Gastrocnemius medialis (tissue), 4 donors: ENCODE measurements at regions not wholly inside any gene's neighbourhood (a gene's known extent, or its start where the extent isn't known, plus 50 kb on each side); places are given as distances from the start of the nearest gene placed in this dataset.

Experiments
- ATAC-seq, 2 donors: fragments of 150-250 bp; one replicate each; pipeline ENCODE4 v1.9.1; 2016
- DNase-seq, 2 donors: peaks; one replicate each; pipeline ENCODE4 v3.0.0-alpha.2; 2019
- H3K27ac ChIP-seq, 4 donors: fragments of 200-600 bp; sonication (generic); 1 replicate in 1 of 4; 2 replicates in 3 of 4; pipeline ENCODE4 v1.5.1; 2016 to 2018; ENCODE audit warnings: mild to moderate bottlenecking in 2 of 4, moderate library complexity in 1 of 4
- H3K27me3 ChIP-seq, 3 donors: fragments of 200-600 bp; sonication (generic) in 2 of 3; 1 replicate in 1 of 3; 2 replicates in 2 of 3; pipeline versions ENCODE4 v1.5.1 to v1.6.0; 2016 to 2019; ENCODE audit warnings: mild to moderate bottlenecking in 1 of 3, moderate library complexity in 1 of 3
- H3K36me3 ChIP-seq, 2 donors: fragments of 200-600 bp; sonication (generic) in 1 of 2; one replicate each; pipeline ENCODE4 v1.5.1; 2017 to 2018
- H3K4me1 ChIP-seq, 2 donors: fragments of 200-600 bp; sonication (generic) in 1 of 2; one replicate each; pipeline ENCODE4 v1.5.1; 2016 to 2017; ENCODE audit warnings: mild to moderate bottlenecking in 2 of 2
- H3K4me3 ChIP-seq, 4 donors: fragments of 200-600 bp; sonication (generic) in 3 of 4; 1 replicate in 1 of 4; 2 replicates in 3 of 4; pipeline ENCODE4 v1.5.1; 2016 to 2019; ENCODE audit warnings: mild to moderate bottlenecking in 2 of 4
- H3K9me3 ChIP-seq, 3 donors: fragments of 200-600 bp; sonication (generic) in 2 of 3; 1 replicate in 1 of 3; 2 replicates in 2 of 3; pipeline ENCODE4 v1.5.1; 2016 to 2019
- POLR2A ChIP-seq, 2 donors: fragments of 450-650 bp; IDR thresholded peaks; one replicate each; pipeline ENCODE4 v1.6.1; 2017; ENCODE audit warnings: antibody characterized with exemption in 2 of 2, mild to moderate bottlenecking in 2 of 2, moderate library complexity in 2 of 2
- in situ Hi-C, 4 donors: fragments of 200-750 bp; cut with MboI; loops; one replicate each; pipeline versions ENCODE4 v1.15.0 to v1.8.0; 2017; ENCODE audit warnings: low sequenced_read_pairs in 4 of 4
- intact Hi-C: fragments of 100-400 bp; cut with DNase I; formaldehyde crosslinking; loops from one replicate; pipeline ENCODE4 v1.15.1; 2023; ENCODE audit warnings: low total_unique reads
- TF ChIP-seq, protein P1 (sequence below), 5 experiments: fragments of 450-650 bp in 3 of 5; fragments of 200-600 bp in 2 of 5; sonication (generic) in 2 of 5; IDR thresholded peaks in 4 of 5; conservative IDR thresholded peaks in 1 of 5; 1 replicate in 4 of 5; 2 replicates in 1 of 5; pipeline ENCODE4 v1.5.1; 2016 to 2019; ENCODE audit warnings: antibody characterized with exemption in 5 of 5, mild to moderate bottlenecking in 3 of 5, moderate library complexity in 3 of 5

DNA sequence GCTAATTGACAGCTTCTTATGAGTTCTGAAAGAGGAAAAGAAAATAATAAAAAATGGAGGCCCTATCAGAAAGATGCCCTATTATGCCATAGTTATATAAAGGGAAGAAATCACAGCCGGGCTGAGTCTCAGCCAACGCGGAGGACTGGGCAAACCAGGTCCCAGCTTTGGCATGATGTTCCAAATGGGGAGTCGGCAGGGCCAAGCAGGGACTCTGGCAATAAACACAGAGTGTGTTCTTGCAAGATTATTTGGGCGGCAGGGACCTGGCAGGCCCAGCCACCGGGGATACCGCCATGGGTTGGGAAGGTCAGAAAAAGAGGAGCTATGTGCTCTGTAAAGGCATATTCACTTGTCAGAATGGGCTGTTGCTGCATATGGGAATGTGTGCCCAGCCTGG is 694.9 kb downstream of the BCL11A start:
- DNase-seq = no peak

DNA sequence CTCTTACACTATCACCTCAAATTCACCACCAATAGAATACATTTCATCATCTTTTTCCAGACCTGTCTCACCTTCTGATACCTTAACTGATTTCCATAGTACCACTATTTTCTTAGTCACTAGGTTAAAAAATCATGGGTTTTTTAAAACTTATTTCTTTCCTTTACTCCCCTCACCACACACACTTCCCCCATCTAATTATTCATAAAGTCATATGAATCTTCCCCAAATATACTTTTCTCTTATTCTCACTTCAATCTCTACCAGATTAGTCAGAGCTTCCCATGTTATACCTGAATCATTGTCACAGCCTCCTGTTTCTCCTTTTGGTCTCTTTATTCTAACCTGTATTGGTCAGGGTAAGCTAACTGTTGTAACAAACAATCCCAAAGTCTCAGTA is 696.3 kb downstream of the BCL11A start:
- DNase-seq (no peak), ATAC-seq (no peak)
- Histone ChIP-seq H3K27ac (no peak overlapping the region), H3K9me3 (no peaks in the 10 kb centered on the region), H3K36me3 (no peaks in the 10 kb centered on the region), H3K4me1 (no peaks in the 10 kb centered on the region), H3K27me3 (no peaks in the 10 kb centered on the region), H3K4me3 (no peak overlapping the region)
- in situ Hi-C loops (no loop called here), intact Hi-C loops (no loop called here)
- TF ChIP-seq, protein P1, sequence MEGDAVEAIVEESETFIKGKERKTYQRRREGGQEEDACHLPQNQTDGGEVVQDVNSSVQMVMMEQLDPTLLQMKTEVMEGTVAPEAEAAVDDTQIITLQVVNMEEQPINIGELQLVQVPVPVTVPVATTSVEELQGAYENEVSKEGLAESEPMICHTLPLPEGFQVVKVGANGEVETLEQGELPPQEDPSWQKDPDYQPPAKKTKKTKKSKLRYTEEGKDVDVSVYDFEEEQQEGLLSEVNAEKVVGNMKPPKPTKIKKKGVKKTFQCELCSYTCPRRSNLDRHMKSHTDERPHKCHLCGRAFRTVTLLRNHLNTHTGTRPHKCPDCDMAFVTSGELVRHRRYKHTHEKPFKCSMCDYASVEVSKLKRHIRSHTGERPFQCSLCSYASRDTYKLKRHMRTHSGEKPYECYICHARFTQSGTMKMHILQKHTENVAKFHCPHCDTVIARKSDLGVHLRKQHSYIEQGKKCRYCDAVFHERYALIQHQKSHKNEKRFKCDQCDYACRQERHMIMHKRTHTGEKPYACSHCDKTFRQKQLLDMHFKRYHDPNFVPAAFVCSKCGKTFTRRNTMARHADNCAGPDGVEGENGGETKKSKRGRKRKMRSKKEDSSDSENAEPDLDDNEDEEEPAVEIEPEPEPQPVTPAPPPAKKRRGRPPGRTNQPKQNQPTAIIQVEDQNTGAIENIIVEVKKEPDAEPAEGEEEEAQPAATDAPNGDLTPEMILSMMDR (IDR thresholded peaks at IDR 0.05 in 4 of 5, conservative IDR thresholded peaks at IDR 0.05 in 1 of 5) = no peak

More for the DNA sequence above, 694.9 kb downstream of the BCL11A start:
- TF ChIP-seq POLR2A (IDR thresholded peaks at IDR 0.05) = no peak
- TF ChIP-seq, protein P1 (IDR thresholded peaks at IDR 0.05 in 4 of 5, conservative IDR thresholded peaks at IDR 0.05 in 1 of 5) = no peak
- intact Hi-C loops = no loop called here
- Histone ChIP-seq H3K27ac (no peak overlapping the region), H3K27me3 (no peaks in the 10 kb centered on the region), H3K36me3 (no peaks in the 10 kb centered on the region), H3K9me3 (no peaks in the 10 kb centered on the region), H3K4me1 (no peaks in the 10 kb centered on the region), H3K4me3 (no peak overlapping the region)
- in situ Hi-C loops = no loop called here
- no peak for ATAC-seq

DNA sequence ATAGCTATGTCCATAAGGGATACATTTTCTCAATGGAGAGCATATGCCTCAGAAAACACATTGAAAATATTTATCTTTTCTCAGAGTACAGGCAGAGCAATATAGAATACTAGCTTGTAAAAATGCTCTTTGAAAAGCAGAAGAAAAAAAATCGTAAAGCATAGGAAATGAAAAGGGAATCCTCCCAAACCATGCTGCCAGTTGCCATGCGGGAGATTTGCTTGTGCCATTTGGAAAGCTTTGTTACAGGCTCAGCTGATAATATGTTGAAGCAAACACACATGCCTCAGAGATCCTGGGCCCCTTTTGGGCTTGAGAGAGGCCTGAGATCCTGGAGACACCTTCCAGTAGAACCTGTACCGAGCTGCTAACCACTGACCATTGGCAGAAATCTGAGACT is 697.1 kb downstream of the BCL11A start:
- H3K9me3 ChIP-seq = no peaks in the 10 kb centered on the region
- no peak overlapping the region for H3K27ac ChIP-seq
- DNase-seq (no peak), ATAC-seq (no peak)
- in situ Hi-C loops = no loop called here
- no peak for TF ChIP-seq POLR2A (IDR thresholded peaks at IDR 0.05)
- TF ChIP-seq, protein P1 (IDR thresholded peaks at IDR 0.05 in 4 of 5, conservative IDR thresholded peaks at IDR 0.05 in 1 of 5) = no peak
- H3K36me3 ChIP-seq = no peaks in the 10 kb centered on the region
- H3K27me3 ChIP-seq = no peaks in the 10 kb centered on the region
- no peak overlapping the region for H3K4me3 ChIP-seq
- intact Hi-C loops = no loop called here
- no peaks in the 10 kb centered on the region for H3K4me1 ChIP-seq

DNA sequence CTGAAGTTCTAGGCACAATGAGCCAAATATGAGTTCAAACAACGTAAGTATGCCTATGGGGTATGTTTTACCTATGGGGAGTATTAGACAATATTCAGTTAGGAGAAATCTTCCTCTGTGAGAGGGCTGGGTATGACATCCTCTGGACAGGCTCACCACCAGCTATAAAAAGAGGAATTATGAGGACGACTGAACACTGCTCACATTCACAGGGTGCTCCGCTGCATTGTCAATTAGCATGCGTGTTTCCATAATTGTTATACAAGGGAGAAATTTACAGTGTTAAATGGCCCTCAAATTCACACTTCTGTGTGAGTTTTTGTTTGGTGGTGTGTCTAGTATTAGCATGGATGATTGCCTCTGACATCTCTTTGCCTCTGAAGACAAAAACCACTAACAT is 700.4 kb downstream of the BCL11A start:
- TF ChIP-seq, protein P1 (IDR thresholded peaks at IDR 0.05 in 4 of 5, conservative IDR thresholded peaks at IDR 0.05 in 1 of 5) = no peak
- TF ChIP-seq POLR2A (IDR thresholded peaks at IDR 0.05) = no peak
- no peak for ATAC-seq
- Histone ChIP-seq H3K9me3 (no peaks in the 10 kb centered on the region), H3K36me3 (no peaks in the 10 kb centered on the region), H3K4me3 (no peak overlapping the region), H3K27ac (no peak overlapping the region), H3K27me3 (no peaks in the 10 kb centered on the region), H3K4me1 (no peaks in the 10 kb centered on the region)
- intact Hi-C loops = no loop called here
- in situ Hi-C loops = no loop called here
- no peak for DNase-seq

DNA sequence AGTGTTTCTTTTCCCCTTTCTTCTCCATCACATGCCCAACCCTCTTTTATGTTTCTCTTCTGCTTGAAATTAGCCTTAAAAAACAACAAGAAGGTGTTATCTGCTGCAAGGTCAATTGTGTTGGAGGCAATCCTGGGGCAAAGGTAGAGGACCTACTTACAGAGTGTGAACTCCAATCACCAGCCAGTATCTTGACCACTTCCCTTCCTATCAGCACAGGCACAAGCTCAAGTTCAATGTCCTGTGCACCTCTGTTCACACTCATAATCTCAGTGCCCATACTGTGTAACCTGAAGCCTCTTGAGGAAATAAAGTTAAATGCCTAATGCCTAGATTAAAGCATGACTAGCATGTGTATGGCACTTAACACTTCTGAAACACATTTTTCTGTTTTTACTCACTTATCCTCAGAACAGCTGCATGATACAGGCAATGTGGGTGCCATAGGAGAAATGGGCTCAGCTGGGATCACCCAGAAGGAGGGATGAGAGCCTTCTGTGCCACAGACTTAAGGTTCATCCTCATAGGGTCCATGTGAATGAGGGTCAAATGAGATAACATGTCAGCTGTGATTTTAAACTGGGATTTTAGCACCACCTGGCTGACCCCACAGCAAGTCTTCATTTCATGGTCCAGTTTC is 701.5 kb downstream of the BCL11A start:
- intact Hi-C loops (no loop called here), in situ Hi-C loops (no loop called here)
- H3K36me3 ChIP-seq = no peaks in the 10 kb centered on the region
- H3K9me3 ChIP-seq = no peaks in the 10 kb centered on the region
- no peaks in the 10 kb centered on the region for H3K27me3 ChIP-seq
- no peak overlapping the region for H3K27ac ChIP-seq
- H3K4me1 ChIP-seq = no peaks in the 10 kb centered on the region
- no peak overlapping the region for H3K4me3 ChIP-seq
- TF ChIP-seq, protein P1 (IDR thresholded peaks at IDR 0.05 in 4 of 5, conservative IDR thresholded peaks at IDR 0.05 in 1 of 5) = no peak
- no peak for TF ChIP-seq POLR2A (IDR thresholded peaks at IDR 0.05)
- no peak for ATAC-seq
- DNase-seq = no peak
